PC-9 (cell line): ENCODE measurements at regions not wholly inside any gene's neighbourhood (a gene's known extent, or its start where the extent isn't known, plus 50 kb on each side); places are given as distances from the start of the nearest gene placed in this dataset.

Experiments used
- BruUV-seq: library from RNA; stranded (reverse); fragments of 400-500 nt; replicated peaks from 2 replicates; lab custom pipeline; 2021; lab: Mats Ljungman, UMichigan
- CTCF ChIA-PET: fragments of 300-600 bp; sonication (Branson Sonifier 250); formaldehyde crosslinking; loops from one replicate; lab custom pipeline; 2022; ENCODE audit warnings: antibody characterized with exemption; lab: Charles Lee
- POLR2A ChIA-PET: fragments of 300-600 bp; sonication (Branson Sonifier 250); formaldehyde crosslinking; loops from one replicate; lab custom pipeline; 2022; ENCODE audit warnings: antibody characterized with exemption; ENCODE audit not compliant: unreplicated experiment; lab: Charles Lee
- DNase-seq, 2 experiments: peaks; one replicate each; pipeline versions ENCODE4 v3.0.0 to v3.0.0-alpha.2; 2015 to 2022; ENCODE audit warnings: mixed read lengths in 1 of 2
- H2AFZ ChIP-seq: fragments of 200-600 bp; sonication (generic); 2 replicates; pipeline ENCODE4 v1.8.1; 2017; ENCODE audit warnings: antibody characterized with exemption
- H3F3A ChIP-seq: fragments of 200-600 bp; sonication (generic); 2 replicates; pipeline ENCODE4 v1.8.1; 2017; ENCODE audit warnings: antibody characterized with exemption, mild to moderate bottlenecking, low read depth; ENCODE audit not compliant: insufficient read depth
- H3K27ac ChIP-seq: fragments of 200-600 bp; sonication (generic); 2 replicates; pipeline ENCODE4 v1.6.1; 2016; ENCODE audit warnings: mixed run types
- H3K27me3 ChIP-seq: fragments of 200-600 bp; sonication (generic); 2 replicates; pipeline ENCODE4 v1.6.1; 2016; ENCODE audit warnings: low read depth, mixed run types; ENCODE audit not compliant: insufficient read depth
- H3K36me3 ChIP-seq: fragments of 200-600 bp; sonication (generic); 2 replicates; pipeline ENCODE4 v1.6.1; 2016; ENCODE audit warnings: low read depth, mixed run types
- H3K4me1 ChIP-seq: fragments of 200-600 bp; sonication (generic); replicated peaks from 2 replicates; pipeline ENCODE4 v1.6.1; 2016; ENCODE audit warnings: mixed run types; ENCODE audit not compliant: insufficient read depth
- H3K4me2 ChIP-seq: fragments of 200-600 bp; sonication (generic); 2 replicates; pipeline ENCODE4 v1.6.1; 2017; ENCODE audit warnings: mixed run types
- H3K4me3 ChIP-seq: fragments of 200-600 bp; sonication (generic); 2 replicates; pipeline ENCODE4 v1.6.1; 2016; ENCODE audit warnings: mixed run types
- H3K79me2 ChIP-seq: fragments of 200-600 bp; sonication (generic); 2 replicates; pipeline ENCODE4 v1.6.1; 2017; ENCODE audit warnings: low read depth, mixed run types
- H3K9me2 ChIP-seq: fragments of 200-600 bp; sonication (generic); 2 replicates; pipeline ENCODE4 v1.8.1; 2017; ENCODE audit warnings: mild to moderate bottlenecking; ENCODE audit not compliant: insufficient read depth
- H3K9me3 ChIP-seq: fragments of 200-600 bp; sonication (generic); 2 replicates; pipeline ENCODE4 v1.8.1; 2016; ENCODE audit warnings: low read depth; ENCODE audit not compliant: insufficient read depth
- H4K20me1 ChIP-seq: fragments of 200-600 bp; sonication (generic); 2 replicates; pipeline ENCODE4 v1.8.1; 2017; ENCODE audit not compliant: insufficient read depth
- EZH2 ChIP-seq: fragments of 200-600 bp; sonication (generic); IDR thresholded peaks from 2 replicates; pipeline ENCODE4 v1.8.0; 2017; ENCODE audit warnings: antibody characterized with exemption, low read depth
- intact Hi-C: fragments of 100-400 bp; cut with micrococcal nuclease; formaldehyde crosslinking; loops from one replicate; pipeline ENCODE4 v1.10.0; 2022; ENCODE audit not compliant: unreplicated experiment
- TF ChIP-seq, protein P1 (sequence below): fragments of 200-600 bp; sonication (generic); conservative IDR thresholded peaks from 2 replicates; pipeline ENCODE4 v1.6.1; 2017; ENCODE audit warnings: mixed run types, antibody characterized with exemption, mild to moderate bottlenecking, moderate library complexity

DNA sequence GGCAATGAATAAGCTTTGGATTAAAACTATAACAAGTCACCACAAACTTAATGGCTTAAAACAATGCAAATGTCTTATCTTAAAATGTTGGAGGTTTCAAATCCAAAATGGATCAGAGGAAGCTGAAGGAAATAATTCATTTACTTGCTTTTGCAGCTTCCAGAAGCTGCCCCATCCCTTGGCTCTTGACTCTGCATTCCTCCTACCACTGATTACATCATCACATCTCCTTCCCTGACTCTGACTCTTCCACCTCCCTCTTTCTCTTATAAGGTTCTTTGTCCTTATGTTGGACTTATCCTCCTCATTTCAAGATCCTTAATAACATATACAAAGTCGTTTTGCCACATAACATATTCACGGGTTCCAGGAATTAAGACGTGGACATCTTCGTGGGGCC lies 982.8 kb upstream of the ROBO1 start:
- Histone ChIP-seq H3K9me2 (no peaks in the 10 kb centered on the region), H3K27me3 (no peaks in the 10 kb centered on the region), H3K4me2 (no peak overlapping the region), H2AFZ (no peak overlapping the region), H3K4me1 (no peaks in the 10 kb centered on the region), H3K36me3 (no peaks in the 10 kb centered on the region), H3K27ac (no peak overlapping the region), H4K20me1 (no peaks in the 10 kb centered on the region), H3K9me3 (no peaks in the 10 kb centered on the region), H3K79me2 (no peaks in the 10 kb centered on the region), H3K4me3 (no peak overlapping the region), H3F3A (no peaks in the 10 kb centered on the region)
- CTCF ChIA-PET = no interaction called here
- DNase-seq = no peak
- no TSS peak for BruUV-seq
- POLR2A ChIA-PET = no interaction called here
- no peak for TF ChIP-seq EZH2
- TF ChIP-seq, protein P1, sequence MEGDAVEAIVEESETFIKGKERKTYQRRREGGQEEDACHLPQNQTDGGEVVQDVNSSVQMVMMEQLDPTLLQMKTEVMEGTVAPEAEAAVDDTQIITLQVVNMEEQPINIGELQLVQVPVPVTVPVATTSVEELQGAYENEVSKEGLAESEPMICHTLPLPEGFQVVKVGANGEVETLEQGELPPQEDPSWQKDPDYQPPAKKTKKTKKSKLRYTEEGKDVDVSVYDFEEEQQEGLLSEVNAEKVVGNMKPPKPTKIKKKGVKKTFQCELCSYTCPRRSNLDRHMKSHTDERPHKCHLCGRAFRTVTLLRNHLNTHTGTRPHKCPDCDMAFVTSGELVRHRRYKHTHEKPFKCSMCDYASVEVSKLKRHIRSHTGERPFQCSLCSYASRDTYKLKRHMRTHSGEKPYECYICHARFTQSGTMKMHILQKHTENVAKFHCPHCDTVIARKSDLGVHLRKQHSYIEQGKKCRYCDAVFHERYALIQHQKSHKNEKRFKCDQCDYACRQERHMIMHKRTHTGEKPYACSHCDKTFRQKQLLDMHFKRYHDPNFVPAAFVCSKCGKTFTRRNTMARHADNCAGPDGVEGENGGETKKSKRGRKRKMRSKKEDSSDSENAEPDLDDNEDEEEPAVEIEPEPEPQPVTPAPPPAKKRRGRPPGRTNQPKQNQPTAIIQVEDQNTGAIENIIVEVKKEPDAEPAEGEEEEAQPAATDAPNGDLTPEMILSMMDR = no peak
- intact Hi-C loops = no loop called here

DNA sequence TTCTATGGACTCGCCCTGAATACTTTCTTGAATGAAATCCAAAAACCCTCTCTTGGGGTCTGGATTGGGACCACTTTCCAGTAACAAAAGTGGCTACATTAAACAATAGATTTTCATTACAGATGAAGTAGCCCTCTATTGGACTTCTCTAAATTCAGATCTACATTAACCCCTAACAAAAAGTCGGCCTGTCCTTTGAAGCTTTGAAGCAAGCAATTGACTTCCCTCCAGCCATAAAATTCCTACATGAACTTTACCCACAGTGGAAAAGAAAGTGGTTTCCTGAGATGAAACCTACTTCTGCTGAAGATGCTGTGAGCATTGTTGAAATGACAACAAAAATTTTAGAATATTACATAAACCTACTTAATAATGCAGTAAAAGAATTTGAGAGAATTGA lies 967.1 kb upstream of the ROBO1 start:
- Histone ChIP-seq H3K79me2 (no peaks in the 10 kb centered on the region), H3K4me2 (peak overlapping the region; percentile 59; the same call in 1 of the 2 replicates), H3F3A (peaks cover 29% of the 10 kb centered on the region), H3K9me2 (no peaks in the 10 kb centered on the region), H3K36me3 (no peaks in the 10 kb centered on the region), H3K27me3 (no peaks in the 10 kb centered on the region), H3K27ac (peak overlapping the region; percentile 87), H3K4me1 (peaks cover 36% of the 10 kb centered on the region), H4K20me1 (no peaks in the 10 kb centered on the region), H3K9me3 (peaks cover 8% of the 10 kb centered on the region; the same call in 1 of the 2 replicates), H2AFZ (no peak overlapping the region), H3K4me3 (peak overlapping the region; percentile 15; the same call in 1 of the 2 replicates)
- ChIA-PET POLR2A (no interaction called here), CTCF (no interaction called here)
- intact Hi-C loops = no loop called here
- TF ChIP-seq, protein P1 = no peak
- no peak for TF ChIP-seq EZH2
- BruUV-seq = no TSS peak
- DNase-seq = no peak

DNA sequence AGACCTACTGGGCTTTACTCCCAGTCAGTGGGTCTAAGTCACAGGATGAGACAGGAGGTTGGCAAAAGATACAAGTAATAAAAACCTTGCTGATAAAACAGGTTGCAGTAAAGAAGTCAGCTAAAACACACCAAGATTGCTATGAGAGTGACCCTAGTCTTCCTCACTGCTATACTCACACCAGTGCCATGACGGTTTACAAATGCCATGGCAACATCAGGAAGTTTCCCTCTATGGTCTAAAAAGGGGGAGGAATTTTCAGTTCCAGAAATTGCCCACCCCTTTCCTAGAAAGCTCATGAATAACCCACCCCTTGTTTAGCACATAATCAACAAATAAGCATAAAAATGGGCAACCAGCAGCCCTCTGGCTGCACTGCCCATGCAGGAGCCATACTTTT lies 966.7 kb upstream of the ROBO1 start:
- H3K9me2 ChIP-seq = no peaks in the 10 kb centered on the region
- peak overlapping the region; percentile 15; the same call in 1 of the 2 replicates for H3K4me3 ChIP-seq
- peak overlapping the region; percentile 66 for H2AFZ ChIP-seq
- DNase-seq = no peak
- H3K27ac ChIP-seq = peak overlapping the region; percentile 87
- H3K79me2 ChIP-seq = no peaks in the 10 kb centered on the region
- peaks cover 8% of the 10 kb centered on the region; the same call in 1 of the 2 replicates for H3K9me3 ChIP-seq
- peak overlapping the region; percentile 59 for H3K4me2 ChIP-seq
- H4K20me1 ChIP-seq = no peaks in the 10 kb centered on the region
- intact Hi-C loops = no loop called here
- peaks cover 29% of the 10 kb centered on the region for H3F3A ChIP-seq
- TF ChIP-seq, protein P1 = no peak
- TF ChIP-seq EZH2 = no peak
- no TSS peak for BruUV-seq
- H3K27me3 ChIP-seq = no peaks in the 10 kb centered on the region
- H3K36me3 ChIP-seq = no peaks in the 10 kb centered on the region
- peaks cover 36% of the 10 kb centered on the region for H3K4me1 ChIP-seq
- ChIA-PET CTCF (no interaction called here), POLR2A (no interaction called here)
